ENCODE measurements at regions not wholly inside any gene's neighbourhood (a gene's known extent, or its start where the extent isn't known, plus 50 kb on each side); places are given as distances from the start of the nearest gene placed in this dataset.

GRCh38 chr20:11090751-11091150 is 417.0 kb upstream of the JAG1 start:
- no peaks in the 10 kb centered on the region for H3K27me3 ChIP-seq (ENCODE audit: control insufficient read depth, insufficient read depth, low read length)
- H3K9ac ChIP-seq (ENCODE audit: low read depth, low read length): no peak overlapping the region
- no peaks in the 10 kb centered on the region for H3K9me3 ChIP-seq (ENCODE audit: control insufficient read depth, insufficient read depth, low read length)
- H3K36me3 ChIP-seq (ENCODE audit: control insufficient read depth, insufficient read depth, low read length): no peaks in the 10 kb centered on the region
- H3K4me3 ChIP-seq (ENCODE audit: low read depth, low read length): no peak overlapping the region
- H3K4me1 ChIP-seq (ENCODE audit: control insufficient read depth, insufficient read depth, low read length): no peaks in the 10 kb centered on the region

- Histone ChIP-seq H3K4me1 (ENCODE audit: control insufficient read depth, insufficient read depth, low read length) (no peaks in the 10 kb centered on the region), H3K9me3 (ENCODE audit: control insufficient read depth, insufficient read depth, low read length) (no peaks in the 10 kb centered on the region), H3K9ac (ENCODE audit: low read depth, low read length) (no peak overlapping the region), H3K36me3 (ENCODE audit: control insufficient read depth, insufficient read depth, low read length) (no peaks in the 10 kb centered on the region), H3K27me3 (ENCODE audit: control insufficient read depth, insufficient read depth, low read length) (no peaks in the 10 kb centered on the region), H3K4me3 (ENCODE audit: low read depth, low read length) (no peak overlapping the region)
These were observed 417.7 kb upstream of the JAG1 start for GRCh38 chr20:11091511-11091910.

GRCh38 chr20:11092151-11092550 is 418.4 kb upstream of the JAG1 start:
- Histone ChIP-seq H3K4me3 (ENCODE audit: low read depth, low read length) (no peak overlapping the region), H3K4me1 (ENCODE audit: control insufficient read depth, insufficient read depth, low read length) (no peaks in the 10 kb centered on the region), H3K36me3 (ENCODE audit: control insufficient read depth, insufficient read depth, low read length) (no peaks in the 10 kb centered on the region), H3K9me3 (ENCODE audit: control insufficient read depth, insufficient read depth, low read length) (no peaks in the 10 kb centered on the region), H3K27me3 (ENCODE audit: control insufficient read depth, insufficient read depth, low read length) (no peaks in the 10 kb centered on the region), H3K9ac (ENCODE audit: low read depth, low read length) (no peak overlapping the region)

- Histone ChIP-seq H3K9ac (ENCODE audit: low read depth, low read length) (no peak overlapping the region), H3K4me3 (ENCODE audit: low read depth, low read length) (no peak overlapping the region), H3K9me3 (ENCODE audit: control insufficient read depth, insufficient read depth, low read length) (no peaks in the 10 kb centered on the region), H3K36me3 (ENCODE audit: control insufficient read depth, insufficient read depth, low read length) (no peaks in the 10 kb centered on the region), H3K4me1 (ENCODE audit: control insufficient read depth, insufficient read depth, low read length) (no peaks in the 10 kb centered on the region), H3K27me3 (ENCODE audit: control insufficient read depth, insufficient read depth, low read length) (no peaks in the 10 kb centered on the region)
These were observed 420.4 kb upstream of the JAG1 start for GRCh38 chr20:11094196-11094595.

- H3K4me1 ChIP-seq (ENCODE audit: control insufficient read depth, insufficient read depth, low read length): no peaks in the 10 kb centered on the region
- H3K9ac ChIP-seq (ENCODE audit: low read depth, low read length): no peak overlapping the region
- no peaks in the 10 kb centered on the region for H3K27me3 ChIP-seq (ENCODE audit: control insufficient read depth, insufficient read depth, low read length)
- H3K36me3 ChIP-seq (ENCODE audit: control insufficient read depth, insufficient read depth, low read length): no peaks in the 10 kb centered on the region
- H3K4me3 ChIP-seq (ENCODE audit: low read depth, low read length): no peak overlapping the region
- H3K9me3 ChIP-seq (ENCODE audit: control insufficient read depth, insufficient read depth, low read length): no peaks in the 10 kb centered on the region
These were observed 420.9 kb upstream of the JAG1 start for GRCh38 chr20:11094711-11095110.

GRCh38 chr20:11098888-11099287 is 425.1 kb upstream of the JAG1 start:
- Histone ChIP-seq H3K4me3 (ENCODE audit: low read depth, low read length) (no peak overlapping the region), H3K27me3 (ENCODE audit: control insufficient read depth, insufficient read depth, low read length) (no peaks in the 10 kb centered on the region), H3K9ac (ENCODE audit: low read depth, low read length) (no peak overlapping the region), H3K36me3 (ENCODE audit: control insufficient read depth, insufficient read depth, low read length) (no peaks in the 10 kb centered on the region), H3K9me3 (ENCODE audit: control insufficient read depth, insufficient read depth, low read length) (no peaks in the 10 kb centered on the region), H3K4me1 (ENCODE audit: control insufficient read depth, insufficient read depth, low read length) (no peaks in the 10 kb centered on the region)

GRCh38 chr20:11101243-11101642 is 427.4 kb upstream of the JAG1 start:
- H3K9me3 ChIP-seq (ENCODE audit: control insufficient read depth, insufficient read depth, low read length): no peaks in the 10 kb centered on the region
- H3K9ac ChIP-seq (ENCODE audit: low read depth, low read length): no peak overlapping the region
- H3K4me3 ChIP-seq (ENCODE audit: low read depth, low read length): no peak overlapping the region
- no peaks in the 10 kb centered on the region for H3K27me3 ChIP-seq (ENCODE audit: control insufficient read depth, insufficient read depth, low read length)
- no peaks in the 10 kb centered on the region for H3K36me3 ChIP-seq (ENCODE audit: control insufficient read depth, insufficient read depth, low read length)
- no peaks in the 10 kb centered on the region for H3K4me1 ChIP-seq (ENCODE audit: control insufficient read depth, insufficient read depth, low read length)

GRCh38 chr20:11101696-11102095 is 427.9 kb upstream of the JAG1 start:
- no peak overlapping the region for H3K4me3 ChIP-seq (ENCODE audit: low read depth, low read length)
- H3K36me3 ChIP-seq (ENCODE audit: control insufficient read depth, insufficient read depth, low read length): no peaks in the 10 kb centered on the region
- no peak overlapping the region for H3K9ac ChIP-seq (ENCODE audit: low read depth, low read length)
- no peaks in the 10 kb centered on the region for H3K27me3 ChIP-seq (ENCODE audit: control insufficient read depth, insufficient read depth, low read length)
- H3K9me3 ChIP-seq (ENCODE audit: control insufficient read depth, insufficient read depth, low read length): no peaks in the 10 kb centered on the region
- H3K4me1 ChIP-seq (ENCODE audit: control insufficient read depth, insufficient read depth, low read length): no peaks in the 10 kb centered on the region

GRCh38 chr20:11103866-11104265 is 430.1 kb upstream of the JAG1 start:
- no peak overlapping the region for H3K9ac ChIP-seq (ENCODE audit: low read depth, low read length)
- H3K4me3 ChIP-seq (ENCODE audit: low read depth, low read length): no peak overlapping the region
- peaks cover 4% of the 10 kb centered on the region for H3K4me1 ChIP-seq (ENCODE audit: control insufficient read depth, insufficient read depth, low read length)
- no peaks in the 10 kb centered on the region for H3K9me3 ChIP-seq (ENCODE audit: control insufficient read depth, insufficient read depth, low read length)
- H3K36me3 ChIP-seq (ENCODE audit: control insufficient read depth, insufficient read depth, low read length): no peaks in the 10 kb centered on the region
- no peaks in the 10 kb centered on the region for H3K27me3 ChIP-seq (ENCODE audit: control insufficient read depth, insufficient read depth, low read length)

- peaks cover 4% of the 10 kb centered on the region for H3K4me1 ChIP-seq (ENCODE audit: control insufficient read depth, insufficient read depth, low read length)
- H3K36me3 ChIP-seq (ENCODE audit: control insufficient read depth, insufficient read depth, low read length): no peaks in the 10 kb centered on the region
- H3K9ac ChIP-seq (ENCODE audit: low read depth, low read length): no peak overlapping the region
- H3K27me3 ChIP-seq (ENCODE audit: control insufficient read depth, insufficient read depth, low read length): no peaks in the 10 kb centered on the region
- no peaks in the 10 kb centered on the region for H3K9me3 ChIP-seq (ENCODE audit: control insufficient read depth, insufficient read depth, low read length)
- H3K4me3 ChIP-seq (ENCODE audit: low read depth, low read length): no peak overlapping the region
These were observed 434.5 kb upstream of the JAG1 start for GRCh38 chr20:11108102-11108810.

- Histone ChIP-seq H3K9me3 (ENCODE audit: control insufficient read depth, insufficient read depth, low read length) (no peaks in the 10 kb centered on the region), H3K36me3 (ENCODE audit: control insufficient read depth, insufficient read depth, low read length) (no peaks in the 10 kb centered on the region), H3K4me3 (ENCODE audit: low read depth, low read length) (no peak overlapping the region), H3K4me1 (ENCODE audit: control insufficient read depth, insufficient read depth, low read length) (peaks cover 4% of the 10 kb centered on the region), H3K9ac (ENCODE audit: low read depth, low read length) (no peak overlapping the region), H3K27me3 (ENCODE audit: control insufficient read depth, insufficient read depth, low read length) (no peaks in the 10 kb centered on the region)
These were observed 436.7 kb upstream of the JAG1 start for GRCh38 chr20:11110535-11110934.

- H3K9me3 ChIP-seq (ENCODE audit: control insufficient read depth, insufficient read depth, low read length): no peaks in the 10 kb centered on the region
- peaks cover 4% of the 10 kb centered on the region for H3K4me1 ChIP-seq (ENCODE audit: control insufficient read depth, insufficient read depth, low read length)
- H3K36me3 ChIP-seq (ENCODE audit: control insufficient read depth, insufficient read depth, low read length): no peaks in the 10 kb centered on the region
- no peak overlapping the region for H3K9ac ChIP-seq (ENCODE audit: low read depth, low read length)
- H3K4me3 ChIP-seq (ENCODE audit: low read depth, low read length): no peak overlapping the region
- H3K27me3 ChIP-seq (ENCODE audit: control insufficient read depth, insufficient read depth, low read length): no peaks in the 10 kb centered on the region
These were observed 437.4 kb upstream of the JAG1 start for GRCh38 chr20:11111191-11111590.
